Amniotic epithelial cell (primary cell): ENCODE measurements at regions not wholly inside any gene's neighbourhood (a gene's known extent, or its start where the extent isn't known, plus 50 kb on each side); places are given as distances from the start of the nearest gene placed in this dataset.
"Not testable (repeated sequence)": the region's sequence is repeated elsewhere in the genome, so short reads cannot be mapped to it uniquely, and the experiment has no call there.

Experiments used
- DNase-seq: peaks from one replicate; pipeline ENCODE4 v3.0.0-alpha.2; 2010; ENCODE audit warnings: low read depth

- DNase-seq, result no peak
Measured at GRCh38 chr6:11409371-11409770, 128.2 kb upstream of the TMEM170B start.

GRCh38 chr6:11407414-11407813 is 130.1 kb upstream of the TMEM170B start:
- DNase-seq, result no peak

GRCh38 chr6:11404838-11405237 is 132.7 kb upstream of the TMEM170B start:
- DNase-seq, result no peak

GRCh38 chr6:11404081-11404480 is 133.5 kb upstream of the TMEM170B start:
- DNase-seq, result no peak

- no peak for DNase-seq
Measured at GRCh38 chr6:11403035-11403601, 134.4 kb upstream of the TMEM170B start.

- DNase-seq, result not testable (repeated sequence)
Measured at GRCh38 chr6:11402581-11402980, 135.0 kb upstream of the TMEM170B start.

GRCh38 chr6:11401954-11402353 is 135.6 kb upstream of the TMEM170B start:
- DNase-seq, result not testable (repeated sequence)

- DNase-seq, result peak; percentile 55
Measured at GRCh38 chr6:11398451-11399326, 138.9 kb upstream of the TMEM170B start.

GRCh38 chr6:11397622-11398450 is 139.7 kb upstream of the TMEM170B start:
- DNase-seq, result no peak

- no peak for DNase-seq
Measured at GRCh38 chr6:11396860-11397259, 140.7 kb upstream of the TMEM170B start.

- DNase-seq, result no peak
Measured at GRCh38 chr6:11393713-11394627, 143.6 kb upstream of the TMEM170B start.

GRCh38 chr6:11392778-11393507 is 144.6 kb upstream of the TMEM170B start:
- no peak for DNase-seq

- no peak for DNase-seq
Measured at GRCh38 chr6:11391934-11392777, 145.4 kb upstream of the TMEM170B start.

GRCh38 chr6:11389977-11390376 is 147.6 kb upstream of the TMEM170B start:
- DNase-seq, result no peak

- DNase-seq, result no peak
Measured at GRCh38 chr6:11388983-11389944, 148.3 kb upstream of the TMEM170B start.

- no peak for DNase-seq
Measured at GRCh38 chr6:11387707-11388430, 149.7 kb upstream of the TMEM170B start.

- no peak for DNase-seq
Measured at GRCh38 chr6:11386726-11387125, 150.8 kb upstream of the TMEM170B start.

- DNase-seq, result no peak
Measured at GRCh38 chr6:11386323-11386722, 151.2 kb upstream of the TMEM170B start.
